Upper lobe of left lung (tissue), 6 donors: ENCODE measurements at regions not wholly inside any gene's neighbourhood (a gene's known extent, or its start where the extent isn't known, plus 50 kb on each side); places are given as distances from the start of the nearest gene placed in this dataset.
A peak's percentile ranks its signal among the peaks of the same experiment; 100 is the strongest.

Experiments used
- ATAC-seq, 2 donors: fragments of 200-7000 bp; cut with Tn5 transposase; one replicate each; pipeline ENCODE4 v1.9.1; 2022; ENCODE audit warnings: mild to moderate bottlenecking in 2 of 2, moderate library complexity in 2 of 2; ENCODE audit not compliant: low FRiP score in 2 of 2
- DNase-seq, 2 donors: peaks; one replicate each; pipeline ENCODE4 v3.0.0-alpha.2; 2019 to 2020
- H3K27ac ChIP-seq, 4 donors: fragments of 200-600 bp; sonication (generic); one replicate each; pipeline ENCODE4 v1.5.1; 2016 to 2019
- H3K27me3 ChIP-seq, 4 donors: fragments of 200-600 bp; sonication (generic); one replicate each; pipeline ENCODE4 v1.5.1; 2017 to 2019
- H3K36me3 ChIP-seq, 4 donors: fragments of 200-600 bp; sonication (generic); one replicate each; pipeline ENCODE4 v1.5.1; 2016 to 2019
- H3K4me1 ChIP-seq, 4 donors: fragments of 200-600 bp; sonication (generic); one replicate each; pipeline ENCODE4 v1.5.1; 2018 to 2019
- H3K4me3 ChIP-seq, 4 donors: fragments of 200-600 bp; sonication (generic); one replicate each; pipeline ENCODE4 v1.5.1; 2017 to 2019; ENCODE audit warnings: mild to moderate bottlenecking in 2 of 4, moderate library complexity in 1 of 4
- H3K9me3 ChIP-seq, 4 donors: fragments of 200-600 bp; sonication (generic); one replicate each; pipeline ENCODE4 v1.5.1; 2018 to 2019
- EP300 ChIP-seq, 4 donors: sonication (generic); formaldehyde crosslinking; IDR thresholded peaks; one replicate each; pipeline ENCODE4 v1.5.1; 2017; ENCODE audit warnings: antibody characterized with exemption in 4 of 4, control low read depth in 2 of 4
- POLR2A ChIP-seq, 4 donors: fragments of 450-650 bp; IDR thresholded peaks; one replicate each; pipeline ENCODE4 v1.5.1; 2016 to 2017; ENCODE audit warnings: antibody characterized with exemption in 4 of 4, mild to moderate bottlenecking in 2 of 4
- POLR2AphosphoS5 ChIP-seq, 2 donors: sonication (generic); formaldehyde crosslinking; IDR thresholded peaks; one replicate each; pipeline ENCODE4 v1.5.1; 2017; ENCODE audit warnings: antibody characterized with exemption in 2 of 2
- WGBS, 2 donors: methylation state at CpG; one replicate each; pipeline ENCODE4 v1.1.5; 2017 to 2018; 5-methylcytosine and 5-hydroxymethylcytosine counted together
- TF ChIP-seq, protein P1 (sequence below), 6 experiments: fragments of 450-650 bp in 4 of 6; fragments of 200-600 bp in 2 of 6; sonication (generic) in 2 of 6; IDR thresholded peaks; one replicate each; pipeline ENCODE4 v1.5.1; 2016 to 2019; ENCODE audit warnings: antibody characterized with exemption in 6 of 6
- donor health status: DM: no; HTN: no; CAD: no; lungs with moderate emphysema.
- donor health status: DM: no; HTN: yes; CAD: no; lungs with severe emphysema.

DNA sequence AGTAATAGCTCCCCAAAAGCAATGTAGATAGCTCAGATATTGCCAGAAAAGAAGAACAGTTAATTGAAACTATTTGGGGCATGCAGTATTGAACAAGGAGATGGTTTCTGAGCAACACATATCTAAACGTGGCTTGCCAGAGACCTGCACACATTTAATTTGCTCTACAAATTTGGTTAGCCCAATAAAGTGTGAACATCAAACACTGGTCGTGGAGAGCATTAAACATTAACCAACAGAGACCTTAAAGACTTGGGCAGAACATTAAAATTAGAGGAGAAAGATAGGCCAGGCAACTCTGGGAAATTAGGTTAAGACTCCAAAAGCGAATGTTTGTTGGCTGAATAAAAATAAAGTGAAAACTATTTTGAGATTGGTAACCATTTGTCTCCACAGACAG lies 61.6 kb upstream of the ARID5B start:
- Histone ChIP-seq H3K36me3 (no peaks in the 10 kb centered on the region), H3K27me3 (no peaks in the 10 kb centered on the region), H3K9me3 (no peaks in the 10 kb centered on the region), H3K4me3 (no peak overlapping the region), H3K4me1 (peaks cover 26 to 29% (median 27%) of the 10 kb centered on the region in 4 donors), H3K27ac (peak overlapping the region in 2 of 4 donors; percentile 48 to 61)
- ATAC-seq (no peak), DNase-seq (no peak)
- TF ChIP-seq EP300 (IDR thresholded peaks at IDR 0.05) (no peak), POLR2A (IDR thresholded peaks at IDR 0.05) (no peak), POLR2AphosphoS5 (IDR thresholded peaks at IDR 0.05) (no peak)
- TF ChIP-seq, protein P1, sequence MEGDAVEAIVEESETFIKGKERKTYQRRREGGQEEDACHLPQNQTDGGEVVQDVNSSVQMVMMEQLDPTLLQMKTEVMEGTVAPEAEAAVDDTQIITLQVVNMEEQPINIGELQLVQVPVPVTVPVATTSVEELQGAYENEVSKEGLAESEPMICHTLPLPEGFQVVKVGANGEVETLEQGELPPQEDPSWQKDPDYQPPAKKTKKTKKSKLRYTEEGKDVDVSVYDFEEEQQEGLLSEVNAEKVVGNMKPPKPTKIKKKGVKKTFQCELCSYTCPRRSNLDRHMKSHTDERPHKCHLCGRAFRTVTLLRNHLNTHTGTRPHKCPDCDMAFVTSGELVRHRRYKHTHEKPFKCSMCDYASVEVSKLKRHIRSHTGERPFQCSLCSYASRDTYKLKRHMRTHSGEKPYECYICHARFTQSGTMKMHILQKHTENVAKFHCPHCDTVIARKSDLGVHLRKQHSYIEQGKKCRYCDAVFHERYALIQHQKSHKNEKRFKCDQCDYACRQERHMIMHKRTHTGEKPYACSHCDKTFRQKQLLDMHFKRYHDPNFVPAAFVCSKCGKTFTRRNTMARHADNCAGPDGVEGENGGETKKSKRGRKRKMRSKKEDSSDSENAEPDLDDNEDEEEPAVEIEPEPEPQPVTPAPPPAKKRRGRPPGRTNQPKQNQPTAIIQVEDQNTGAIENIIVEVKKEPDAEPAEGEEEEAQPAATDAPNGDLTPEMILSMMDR (IDR thresholded peaks at IDR 0.05): no peak
- 63 to 81% methylated on average over 3 of the region's 3 CpGs for WGBS, 2 donors

DNA sequence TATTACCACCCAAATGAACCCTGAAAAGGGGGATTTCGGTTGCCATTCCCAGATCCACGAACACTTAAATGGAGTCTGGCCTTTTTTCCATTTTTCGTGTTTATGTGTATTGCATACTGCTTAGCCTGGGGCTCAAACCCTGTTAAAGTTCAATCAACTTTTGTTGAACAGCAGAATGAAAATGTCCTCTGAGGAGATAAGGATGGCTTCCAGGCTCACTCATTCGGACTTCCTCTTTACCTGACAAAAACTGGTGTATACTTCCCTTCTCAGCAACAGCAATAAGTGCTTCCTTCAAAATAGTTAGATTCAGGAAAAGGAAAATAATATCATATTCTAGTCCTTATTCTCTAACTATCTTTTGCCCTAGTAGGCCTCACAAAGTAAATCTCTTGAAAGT lies 61.1 kb upstream of the ARID5B start:
- ATAC-seq: no peak
- Histone ChIP-seq H3K36me3 (no peaks in the 10 kb centered on the region), H3K4me1 (peaks cover 22 to 24% (median 23%) of the 10 kb centered on the region in 4 donors), H3K9me3 (no peaks in the 10 kb centered on the region), H3K4me3 (no peak overlapping the region), H3K27ac (peak overlapping the region in 2 of 4 donors; percentile 48 to 61), H3K27me3 (no peaks in the 10 kb centered on the region)
- no peak for DNase-seq
- TF ChIP-seq POLR2AphosphoS5 (IDR thresholded peaks at IDR 0.05): no peak
- no peak for TF ChIP-seq EP300 (IDR thresholded peaks at IDR 0.05)
- no peak for TF ChIP-seq POLR2A (IDR thresholded peaks at IDR 0.05)
- 75 to 76% methylated on average over 4 of the region's 4 CpGs for WGBS, 2 donors

DNA sequence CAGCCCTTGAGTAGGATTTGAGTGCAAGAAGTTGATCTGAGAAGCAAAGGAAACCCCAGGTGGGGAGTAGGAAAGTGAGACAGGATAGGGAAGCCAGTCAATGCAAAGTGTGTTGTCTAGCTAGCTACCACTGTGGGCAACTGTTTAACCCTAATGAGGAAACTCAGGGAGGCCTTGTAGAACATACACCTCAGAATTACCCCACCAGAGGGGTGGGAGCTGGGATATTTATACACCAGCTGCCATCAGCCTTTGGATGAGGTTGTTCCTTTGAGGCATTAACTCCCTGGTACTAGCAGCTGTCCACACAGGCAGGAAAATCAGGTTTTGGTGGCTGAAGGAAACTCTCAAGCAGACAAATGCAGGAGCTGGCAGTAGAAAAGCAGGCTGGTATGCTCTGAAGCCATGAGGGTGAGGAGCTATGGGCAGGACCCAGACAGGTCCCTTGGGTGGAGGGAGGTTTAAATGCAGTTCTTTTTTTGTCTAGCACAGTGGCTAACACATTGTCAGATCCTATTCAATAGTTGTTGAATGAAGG lies 60.1 kb upstream of the ARID5B start:
- Histone ChIP-seq H3K27me3 (no peaks in the 10 kb centered on the region), H3K4me1 (peaks cover 12 to 15% (median 14%) of the 10 kb centered on the region in 4 donors), H3K36me3 (no peaks in the 10 kb centered on the region), H3K4me3 (no peak overlapping the region), H3K27ac (no peak overlapping the region), H3K9me3 (no peaks in the 10 kb centered on the region)
- ATAC-seq (no peak), DNase-seq (no peak)
- TF ChIP-seq, protein P1 (IDR thresholded peaks at IDR 0.05): no peak
- TF ChIP-seq EP300 (IDR thresholded peaks at IDR 0.05) (no peak), POLR2AphosphoS5 (IDR thresholded peaks at IDR 0.05) (no peak), POLR2A (IDR thresholded peaks at IDR 0.05) (no peak)

DNA sequence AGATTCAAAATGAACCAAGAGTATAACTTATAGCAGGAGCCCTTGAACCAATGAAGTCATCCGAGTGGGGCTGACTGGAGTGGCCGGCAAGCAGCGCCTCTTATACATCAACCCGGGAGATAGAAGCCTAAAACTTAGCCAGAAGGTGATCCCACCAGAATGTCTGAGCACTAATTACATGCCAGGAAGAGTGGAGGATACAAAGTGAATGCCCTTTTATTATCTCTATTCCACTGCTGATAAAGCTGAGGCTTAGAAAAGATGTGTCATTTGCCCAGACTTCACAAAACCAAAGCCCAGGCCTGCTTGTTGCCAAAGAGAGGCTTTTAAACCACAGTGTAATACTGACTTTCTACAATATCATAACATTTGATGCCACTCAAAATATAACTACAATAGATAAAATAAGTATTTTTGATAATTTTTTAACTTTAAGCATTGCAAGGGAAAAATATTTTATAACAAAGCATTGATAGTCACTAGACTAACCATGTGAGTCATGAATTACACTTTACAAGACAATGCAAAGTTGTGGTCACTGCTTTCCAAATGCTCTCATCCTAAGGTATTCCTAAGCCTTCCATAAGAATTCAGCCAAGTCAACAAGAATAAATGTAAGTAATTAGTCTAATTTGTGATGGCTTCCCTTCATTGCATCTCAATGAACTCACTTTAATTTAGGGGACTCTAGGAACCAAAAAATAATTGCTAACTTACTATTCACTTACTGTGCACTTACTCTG lies 58.6 kb upstream of the ARID5B start:
- WGBS, 2 donors: 77 to 97% methylated on average over 4 of the region's 4 CpGs
- Histone ChIP-seq H3K4me3 (no peak overlapping the region), H3K36me3 (no peaks in the 10 kb centered on the region), H3K4me1 (peaks cover 0 to 2% (median under 1%) of the 10 kb centered on the region in 4 donors), H3K9me3 (no peaks in the 10 kb centered on the region), H3K27me3 (no peaks in the 10 kb centered on the region), H3K27ac (no peak overlapping the region)
- DNase-seq: no peak
- no peak for ATAC-seq
- TF ChIP-seq POLR2AphosphoS5 (IDR thresholded peaks at IDR 0.05) (no peak), POLR2A (IDR thresholded peaks at IDR 0.05) (no peak), EP300 (IDR thresholded peaks at IDR 0.05) (no peak)
- TF ChIP-seq, protein P1 (IDR thresholded peaks at IDR 0.05): no peak

DNA sequence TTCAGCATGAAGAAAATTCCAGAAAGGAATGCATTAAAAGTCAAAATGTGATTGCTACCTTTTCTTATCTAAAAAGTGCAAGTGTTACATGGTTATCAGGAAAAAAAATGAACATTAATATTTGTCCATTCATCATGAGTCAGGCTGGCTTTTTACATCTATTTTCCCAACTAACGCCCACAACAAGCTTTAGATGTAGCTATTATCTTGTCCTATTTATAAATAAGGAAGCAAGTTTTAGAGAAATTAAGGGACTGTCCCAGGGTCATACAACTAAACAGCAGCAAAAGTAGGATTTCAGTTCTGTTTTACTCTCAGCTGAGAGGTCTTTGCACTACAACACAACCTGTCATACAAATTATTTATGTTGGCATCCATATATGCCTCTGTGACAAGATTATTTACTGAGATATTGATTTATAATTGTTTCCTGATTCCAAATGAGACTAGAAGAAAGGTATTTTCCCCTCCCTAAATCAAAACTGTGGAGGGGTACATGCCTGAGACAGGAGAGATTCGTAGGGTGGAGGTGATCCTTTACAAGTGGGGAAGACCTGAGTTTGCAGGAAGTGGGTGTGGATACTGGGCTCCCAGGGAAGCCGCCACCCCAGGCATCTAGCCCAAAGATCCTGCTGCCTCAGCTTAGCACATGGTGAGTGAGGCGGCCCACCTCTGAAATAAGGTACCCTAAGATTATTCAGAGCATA lies 57.2 kb upstream of the ARID5B start:
- TF ChIP-seq, protein P1 (IDR thresholded peaks at IDR 0.05): no peak
- TF ChIP-seq POLR2A (IDR thresholded peaks at IDR 0.05) (no peak), EP300 (IDR thresholded peaks at IDR 0.05) (no peak)
- WGBS, 2 donors: 83 to 87% methylated on average over 4 of the region's 4 CpGs
- Histone ChIP-seq H3K27me3 (no peaks in the 10 kb centered on the region), H3K4me1 (no peaks in the 10 kb centered on the region), H3K27ac (no peak overlapping the region), H3K36me3 (no peaks in the 10 kb centered on the region), H3K4me3 (no peak overlapping the region), H3K9me3 (no peaks in the 10 kb centered on the region)
- DNase-seq (no peak), ATAC-seq (no peak)
